GF-D8 (cell line): ENCODE measurements at regions not wholly inside any gene's neighbourhood (a gene's known extent, or its start where the extent isn't known, plus 50 kb on each side); places are given as distances from the start of the nearest gene placed in this dataset.

ENCODE experiments used
- DNase-seq: peaks from one replicate; lab custom pipeline; 2025; lab: John Stamatoyannopoulos, UW

DNA sequence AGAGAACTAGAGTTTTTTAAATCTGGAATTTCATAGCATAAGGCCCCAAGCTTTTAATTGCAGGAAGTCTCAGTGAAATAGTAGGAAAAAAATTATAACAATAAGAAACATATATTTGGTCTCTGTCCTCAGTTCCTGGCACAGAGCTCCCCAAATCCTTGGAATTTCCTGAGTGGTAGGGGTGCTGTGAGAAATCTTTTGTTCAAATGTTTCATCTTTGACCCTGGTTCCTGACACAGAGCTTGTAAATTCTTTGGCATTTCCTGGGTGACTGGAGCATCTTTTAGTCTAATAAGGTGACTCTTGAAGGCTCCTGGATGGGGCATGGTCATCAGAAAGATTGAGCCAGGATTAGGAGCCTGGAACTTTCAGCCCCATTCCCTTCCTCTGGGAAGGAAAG, 225.7 kb upstream of the AJAP1 start:
- no peak for DNase-seq

DNA sequence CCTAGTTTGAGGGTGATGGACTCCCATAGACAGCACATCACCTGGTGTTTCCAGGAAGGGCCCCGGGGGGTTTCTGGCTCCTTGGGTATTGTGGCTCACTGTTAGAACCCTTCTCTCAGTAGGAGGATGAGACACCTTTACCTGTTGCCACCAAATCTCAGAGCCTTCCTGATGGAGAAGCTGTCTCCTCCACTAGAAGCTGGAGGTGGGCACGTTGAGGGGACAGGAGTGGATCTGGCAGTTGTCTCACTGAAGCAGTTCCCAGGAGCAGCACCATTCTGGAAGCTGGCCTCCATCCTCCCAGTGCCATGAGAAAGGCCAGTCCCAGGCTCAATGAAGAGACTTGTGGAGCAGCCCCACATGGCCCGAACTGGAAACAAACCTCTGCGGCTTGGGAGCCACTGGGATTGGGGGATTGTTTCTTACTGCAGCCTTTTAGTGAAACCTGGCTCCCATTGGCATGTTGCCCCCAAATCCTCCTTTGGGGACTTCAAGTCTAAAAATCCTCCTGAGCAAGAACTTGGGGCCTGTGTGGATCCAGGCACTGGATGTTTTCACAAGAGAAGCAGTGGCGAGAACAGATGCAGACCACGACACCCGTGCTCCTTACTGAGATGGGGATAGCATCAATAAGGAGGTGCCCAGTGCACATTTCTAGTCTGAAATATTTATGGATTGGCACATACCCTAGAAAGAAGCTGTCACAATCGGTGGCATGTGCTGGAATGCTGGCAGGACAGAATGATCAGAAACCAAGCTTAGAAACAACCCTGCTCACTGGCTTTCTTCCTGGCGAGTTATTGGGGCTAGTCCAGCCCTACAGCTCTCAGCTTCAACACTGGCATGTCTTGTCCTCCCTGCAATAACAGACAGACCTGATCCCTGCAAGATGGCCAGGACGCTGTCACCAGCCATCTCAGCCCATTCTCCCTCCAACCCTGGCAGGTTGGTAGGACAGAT, 223.7 kb upstream of the AJAP1 start:
- DNase-seq, result no peak

DNA sequence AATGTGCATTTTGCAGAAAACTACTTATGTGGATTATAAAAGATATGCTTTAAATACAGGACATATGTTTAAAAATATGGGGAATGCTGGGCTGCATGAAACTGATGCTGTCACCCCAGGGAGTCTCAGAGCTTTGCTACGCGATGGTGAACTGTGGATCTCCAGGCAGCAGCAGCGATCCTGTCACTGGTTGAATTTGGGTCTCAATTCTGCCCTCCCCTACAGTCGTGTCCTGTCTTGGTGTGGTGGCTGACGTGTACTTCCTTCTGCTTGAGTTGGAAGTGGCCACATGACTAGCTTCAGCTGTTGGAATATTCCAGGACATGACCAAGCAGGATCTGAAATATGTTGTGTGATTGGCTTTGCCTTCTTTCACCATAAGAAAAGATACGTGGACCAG, 222.9 kb upstream of the AJAP1 start:
- DNase-seq, result no peak

GRCh38 chr1:4433075-4433474, 221.3 kb upstream of the AJAP1 start:
- no peak for DNase-seq

DNA sequence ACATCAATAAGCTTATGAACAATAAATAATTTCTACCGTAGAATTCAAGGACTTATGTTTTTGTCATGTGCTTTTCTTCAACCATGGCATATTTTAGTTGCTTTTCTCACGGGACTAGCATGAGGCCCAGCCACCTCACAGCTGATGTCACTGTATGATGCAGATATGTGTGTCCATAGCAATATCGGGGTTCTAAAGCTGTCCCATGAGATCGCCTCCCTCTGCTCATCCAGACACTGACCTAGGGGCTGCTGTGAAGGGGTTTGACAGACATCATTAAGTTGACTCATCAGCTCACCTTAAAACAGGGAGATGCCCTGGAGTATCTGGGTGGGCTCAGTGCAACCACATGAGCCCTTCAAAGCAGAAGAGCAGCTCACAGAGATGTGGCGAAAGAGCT, 210.3 kb upstream of the AJAP1 start:
- no peak for DNase-seq

DNA sequence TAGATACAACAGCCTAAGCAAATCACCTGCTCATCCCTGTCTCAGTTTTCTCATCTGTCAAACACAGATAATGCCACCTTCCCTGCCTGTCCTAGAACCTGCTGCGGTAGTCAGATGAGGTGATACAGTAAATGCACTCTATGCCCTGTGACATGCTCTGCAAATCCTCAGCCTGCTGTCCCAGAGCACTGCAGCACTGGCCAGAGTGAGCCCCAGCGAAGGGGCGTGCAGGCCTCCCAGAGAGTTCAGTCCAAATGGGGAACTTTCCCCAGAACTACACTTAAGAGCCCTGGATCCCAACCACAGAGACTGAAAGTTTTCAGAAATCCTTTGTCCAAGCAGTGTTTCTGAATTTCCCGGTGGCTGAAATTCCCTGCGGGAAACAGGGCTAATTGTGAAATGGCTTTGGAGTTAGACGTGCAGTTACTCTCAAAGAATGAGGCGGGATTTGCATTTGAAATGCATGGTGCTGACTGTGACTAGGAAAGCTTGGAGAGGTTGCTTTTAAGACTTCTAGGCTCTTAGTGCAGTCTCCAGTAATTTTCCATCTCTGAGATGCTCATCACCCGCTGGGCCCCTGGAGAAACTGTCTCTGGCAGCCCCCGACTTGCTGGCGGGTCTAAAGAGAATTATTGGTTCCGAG, 206.5 kb upstream of the AJAP1 start:
- no peak for DNase-seq

DNA sequence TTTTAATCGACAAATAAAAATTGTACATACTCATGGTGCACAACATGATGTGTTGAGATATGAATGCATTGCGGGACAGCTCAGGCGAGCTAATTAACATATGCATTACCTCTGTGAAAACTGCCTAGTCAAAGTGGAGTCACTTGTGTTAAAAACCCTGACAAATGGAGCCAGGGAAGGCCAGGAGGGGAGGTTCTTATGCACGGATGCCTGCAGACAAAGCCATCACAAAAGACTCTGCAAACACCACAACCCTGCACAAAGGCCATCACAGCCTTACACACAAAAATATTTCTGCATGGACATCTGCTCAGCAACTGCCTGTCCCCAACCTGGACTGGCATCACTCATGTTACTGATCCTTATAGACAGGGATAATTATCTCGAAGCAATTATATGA, 204.4 kb upstream of the AJAP1 start:
- DNase-seq, result no peak

GRCh38 chr1:4452701-4453100, 201.7 kb upstream of the AJAP1 start:
- no peak for DNase-seq

- no peak for DNase-seq
These were observed 194.4 kb upstream of the AJAP1 start for GRCh38 chr1:4460052-4460451.

DNA sequence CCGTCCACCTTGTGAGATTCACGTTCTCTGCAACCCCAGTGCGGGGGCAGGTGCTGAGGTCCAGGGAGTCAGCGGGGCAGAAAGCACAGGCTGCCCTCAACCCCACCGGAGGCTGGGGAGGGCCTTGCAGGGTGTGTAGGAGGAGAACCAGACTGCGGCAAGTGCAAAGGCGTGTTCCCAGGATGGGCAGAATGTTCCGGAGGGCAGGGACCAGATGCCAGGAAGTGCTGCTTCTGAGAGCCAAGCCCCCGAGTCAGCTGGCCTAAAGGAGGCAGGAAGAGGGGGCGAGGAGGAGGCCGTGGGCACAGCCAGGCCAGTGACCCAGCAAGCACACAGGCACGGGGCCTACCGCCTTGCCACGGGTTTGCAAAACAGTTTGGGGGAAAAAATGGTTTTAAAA, 193.8 kb upstream of the AJAP1 start:
- no peak for DNase-seq

GRCh38 chr1:4461726-4462290, 192.6 kb upstream of the AJAP1 start:
- no peak for DNase-seq

- no peak for DNase-seq
These were observed 191.5 kb upstream of the AJAP1 start for GRCh38 chr1:4462831-4463484.

GRCh38 chr1:4463631-4464030, 190.8 kb upstream of the AJAP1 start:
- no peak for DNase-seq

DNA sequence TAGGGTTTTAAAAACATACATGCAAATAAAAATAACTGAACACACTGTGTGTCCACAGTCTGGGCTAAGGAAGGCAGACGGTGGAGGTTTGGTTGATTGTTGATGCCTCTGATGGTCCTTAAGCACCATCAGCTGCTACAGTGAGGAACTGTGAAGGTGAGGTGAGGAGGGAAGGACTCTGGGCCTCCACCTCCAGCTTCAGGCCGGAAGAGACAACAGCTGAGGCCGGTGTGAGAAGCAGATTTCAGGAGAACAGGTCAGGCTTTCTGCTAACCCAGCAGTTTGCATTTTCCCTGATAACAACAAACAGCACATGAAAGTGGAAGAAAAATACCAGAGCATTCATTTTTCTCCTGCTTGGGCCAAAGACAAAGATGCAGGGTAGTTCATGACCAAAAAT, 189.9 kb upstream of the AJAP1 start:
- no peak for DNase-seq

GRCh38 chr1:4467241-4467640, 187.2 kb upstream of the AJAP1 start:
- no peak for DNase-seq

GRCh38 chr1:4468386-4468785, 186.0 kb upstream of the AJAP1 start:
- no peak for DNase-seq

GRCh38 chr1:4468804-4469514, 185.4 kb upstream of the AJAP1 start:
- DNase-seq, result no peak

- DNase-seq, result no peak
These were observed 178.0 kb upstream of the AJAP1 start for GRCh38 chr1:4476394-4476793.

DNA sequence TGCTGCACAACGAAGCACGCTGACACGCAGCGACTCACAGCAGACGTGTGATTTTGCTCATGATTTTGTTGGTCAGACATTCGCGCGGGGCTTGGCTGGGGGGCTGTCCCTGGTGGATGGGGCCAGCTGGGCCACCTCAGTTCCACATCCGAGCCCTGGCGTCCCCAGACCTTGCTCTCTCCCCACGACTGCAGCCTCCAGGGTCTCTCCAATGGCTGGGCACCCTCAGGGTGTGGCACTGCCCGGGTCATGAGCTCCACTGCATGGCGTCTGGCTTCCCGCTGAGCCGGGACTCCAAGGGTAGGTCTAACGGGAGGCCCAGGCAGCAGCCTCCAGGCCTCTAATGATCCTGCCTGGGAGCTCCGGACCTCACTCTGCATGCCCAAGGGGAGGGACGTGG, 173.0 kb upstream of the AJAP1 start:
- DNase-seq, result no peak

- no peak for DNase-seq
These were observed 171.9 kb upstream of the AJAP1 start for GRCh38 chr1:4482526-4482925.

GRCh38 chr1:4483021-4483625, 171.3 kb upstream of the AJAP1 start:
- no peak for DNase-seq

DNA sequence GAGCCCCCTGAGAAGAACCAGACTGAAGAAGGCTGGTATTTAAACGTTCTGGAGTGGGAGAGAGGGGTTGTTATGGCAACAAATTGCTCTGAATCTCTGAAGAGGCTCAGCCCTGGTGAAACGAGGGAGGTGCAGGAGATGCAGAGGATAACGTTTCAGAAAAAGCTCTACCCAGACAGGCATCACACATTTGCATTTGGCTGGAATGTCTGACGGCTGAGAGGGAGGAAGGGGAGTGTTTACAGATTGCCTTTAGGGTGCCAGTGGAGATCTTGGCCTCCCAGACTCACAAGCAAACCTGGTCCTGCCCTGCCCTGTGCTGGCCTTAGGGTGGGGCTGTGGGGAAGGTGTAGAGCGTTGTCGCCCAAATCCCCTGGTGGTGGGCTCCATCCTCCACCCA, 169.0 kb upstream of the AJAP1 start:
- DNase-seq, result no peak
